Liver (tissue), 8 donors: ENCODE measurements at regions not wholly inside any gene's neighbourhood (a gene's known extent, or its start where the extent isn't known, plus 50 kb on each side); places are given as distances from the start of the nearest gene placed in this dataset.

Experiments used
- DNase-seq: peaks from one replicate; pipeline ENCODE4 v3.0.0-alpha.2; 2017; ENCODE audit warnings: low spot score
- H3K27ac ChIP-seq, 2 donors: one replicate each; pipeline ENCODE4 v1.7.0; 2013; ENCODE audit warnings: inconsistent platforms in 2 of 2, low read length in 2 of 2, control low read depth in 1 of 2, low read depth in 1 of 2, mild to moderate bottlenecking in 1 of 2
- H3K27me3 ChIP-seq, 4 donors: one replicate each; pipeline versions ENCODE4 v1.6.1 to v1.7.0; 2013; ENCODE audit warnings: low read length in 3 of 4, inconsistent platforms in 1 of 4, mild to moderate bottlenecking in 1 of 4, moderate library complexity in 1 of 4; ENCODE audit not compliant: control insufficient read depth in 4 of 4, insufficient read depth in 4 of 4
- H3K36me3 ChIP-seq, 4 donors: one replicate each; pipeline versions ENCODE4 v1.6.1 to v1.7.0; 2013; ENCODE audit warnings: low read length in 3 of 4, mild to moderate bottlenecking in 3 of 4, low read depth in 1 of 4, moderate library complexity in 1 of 4; ENCODE audit not compliant: control insufficient read depth in 4 of 4, insufficient read depth in 3 of 4
- H3K4me1 ChIP-seq, 4 donors: one replicate each; pipeline versions ENCODE4 v1.6.1 to v1.7.0; 2013; ENCODE audit warnings: low read length in 3 of 4, mild to moderate bottlenecking in 3 of 4, moderate library complexity in 1 of 4; ENCODE audit not compliant: control insufficient read depth in 4 of 4, insufficient read depth in 4 of 4
- H3K4me3 ChIP-seq, 3 donors: one replicate each; pipeline versions ENCODE4 v1.6.1 to v1.7.0; 2013; ENCODE audit warnings: low read length in 3 of 3, control low read depth in 1 of 3, low read depth in 1 of 3, mild to moderate bottlenecking in 1 of 3
- H3K9ac ChIP-seq, 2 donors: one replicate each; pipeline ENCODE4 v1.7.0; 2013; ENCODE audit warnings: low read length in 2 of 2, mild to moderate bottlenecking in 2 of 2, moderate library complexity in 2 of 2, control low read depth in 1 of 2, low read depth in 1 of 2
- H3K9me3 ChIP-seq, 4 donors: one replicate each; pipeline versions ENCODE4 v1.6.1 to v1.7.0; 2013; ENCODE audit warnings: low read length in 3 of 4; ENCODE audit not compliant: control insufficient read depth in 4 of 4
- ATF3 ChIP-seq: IDR thresholded peaks from 2 replicates; pipeline ENCODE4 v1.6.1; 2016; ENCODE audit warnings: antibody characterized with exemption
- CTCF ChIP-seq: fragments of 150-350 bp; IDR thresholded peaks from 2 replicates; pipeline ENCODE4 v1.5.1; 2017; ENCODE audit warnings: improper control_type of control experiment, low read depth, low read length; ENCODE audit not compliant: missing input control
- FOXA2 ChIP-seq: IDR thresholded peaks from 2 replicates; pipeline ENCODE4 v1.6.1; 2016; ENCODE audit warnings: antibody characterized with exemption
- GABPA ChIP-seq, 2 donors: IDR thresholded peaks in 1 of 2; conservative IDR thresholded peaks in 1 of 2; 2 replicates each; pipeline ENCODE4 v1.6.1; 2016; ENCODE audit warnings: antibody characterized with exemption in 2 of 2, mild to moderate bottlenecking in 1 of 2, moderate library complexity in 1 of 2
- HNF4A ChIP-seq, 2 donors: conservative IDR thresholded peaks; 2 replicates each; pipeline ENCODE4 v1.6.1; 2016; ENCODE audit warnings: antibody characterized with exemption in 2 of 2, mild to moderate bottlenecking in 2 of 2
- HNF4G ChIP-seq: IDR thresholded peaks from 2 replicates; pipeline ENCODE4 v1.6.1; 2016; ENCODE audit warnings: antibody characterized with exemption
- JUND ChIP-seq, 2 donors: IDR thresholded peaks; 2 replicates each; pipeline ENCODE4 v1.6.1; 2016; ENCODE audit warnings: antibody characterized with exemption in 2 of 2
- MAX ChIP-seq: IDR thresholded peaks from 2 replicates; pipeline ENCODE4 v1.6.1; 2016; ENCODE audit warnings: antibody characterized with exemption
- NR2F2 ChIP-seq: IDR thresholded peaks from 2 replicates; pipeline ENCODE4 v1.6.1; 2016; ENCODE audit warnings: antibody characterized with exemption
- RAD21 ChIP-seq, 2 donors: IDR thresholded peaks; 2 replicates each; pipeline ENCODE4 v1.6.1; 2016; ENCODE audit warnings: antibody characterized with exemption in 2 of 2, mild to moderate bottlenecking in 2 of 2
- REST ChIP-seq: IDR thresholded peaks from 2 replicates; pipeline ENCODE4 v1.6.1; 2016; ENCODE audit warnings: antibody characterized with exemption, mild to moderate bottlenecking
- RXRA ChIP-seq, 2 donors: IDR thresholded peaks; 2 replicates each; pipeline ENCODE4 v1.6.1; 2017 to 2018; ENCODE audit warnings: antibody characterized with exemption in 2 of 2, mild to moderate bottlenecking in 1 of 2
- SP1 ChIP-seq: IDR thresholded peaks from 2 replicates; pipeline ENCODE4 v1.6.1; 2018; ENCODE audit warnings: antibody characterized with exemption, mild to moderate bottlenecking
- TAF1 ChIP-seq: conservative IDR thresholded peaks from 2 replicates; pipeline ENCODE4 v1.6.1; 2016; ENCODE audit warnings: antibody characterized with exemption, mild to moderate bottlenecking
- YY1 ChIP-seq: IDR thresholded peaks from 2 replicates; pipeline ENCODE4 v1.6.1; 2016; ENCODE audit warnings: antibody characterized with exemption, mild to moderate bottlenecking
- ZBTB33 ChIP-seq: IDR thresholded peaks from 2 replicates; pipeline ENCODE4 v1.6.1; 2016; ENCODE audit warnings: antibody characterized with exemption
- WGBS: extraction: QIAGEN DNeasy Blood & Tissue Kit; methylation state at CpG from one replicate; pipeline ENCODE4 v1.1.7; 2013; 5-methylcytosine and 5-hydroxymethylcytosine counted together
- donor health status: healthy.
- donor health status: healthy.
- donor health status: healthy.
- donor health status: healthy.
- donor health status: healthy.

GRCh38 chr12:97216848-97217247 lies 245.8 kb upstream of the RMST start (continued):
- TF ChIP-seq ZBTB33 (no peak), RXRA (IDR thresholded peaks at IDR 0.05) (no peak), GABPA (IDR thresholded peaks at IDR 0.05 in 1 of 2, conservative IDR thresholded peaks at IDR 0.05 in 1 of 2) (no peak), ATF3 (no peak), TAF1 (no peak)

- Histone ChIP-seq H3K9me3 (no peaks in the 10 kb centered on the region), H3K27ac (no peak overlapping the region), H3K36me3 (no peaks in the 10 kb centered on the region), H3K9ac (no peak overlapping the region), H3K4me1 (no peaks in the 10 kb centered on the region), H3K27me3 (peaks cover 0 to 2% (median 0%) of the 10 kb centered on the region in 4 donors), H3K4me3 (no peak overlapping the region)
- no peak for DNase-seq
- 72% methylated on average over 1 of the region's 1 CpG for WGBS
- TF ChIP-seq JUND (IDR thresholded peaks at IDR 0.05) (no peak), RXRA (IDR thresholded peaks at IDR 0.05) (no peak), REST (no peak), HNF4G (no peak), HNF4A (conservative IDR thresholded peaks at IDR 0.05) (no peak), YY1 (no peak)
These were observed 240.2 kb upstream of the RMST start for GRCh38 chr12:97222391-97222790.

GRCh38 chr12:97223419-97223818 lies 239.2 kb upstream of the RMST start:
- Histone ChIP-seq H3K4me1 (no peaks in the 10 kb centered on the region), H3K27ac (no peak overlapping the region), H3K4me3 (no peak overlapping the region), H3K27me3 (peaks cover 0 to 2% (median 0%) of the 10 kb centered on the region in 4 donors), H3K9me3 (no peaks in the 10 kb centered on the region), H3K9ac (no peak overlapping the region), H3K36me3 (no peaks in the 10 kb centered on the region)
- WGBS: 70% methylated on average over 1 of the region's 1 CpG
- TF ChIP-seq CTCF (no peak), GABPA (IDR thresholded peaks at IDR 0.05 in 1 of 2, conservative IDR thresholded peaks at IDR 0.05 in 1 of 2) (no peak), HNF4G (no peak), FOXA2 (no peak), SP1 (no peak), NR2F2 (no peak), TAF1 (no peak), RXRA (IDR thresholded peaks at IDR 0.05) (no peak), ATF3 (no peak), RAD21 (IDR thresholded peaks at IDR 0.05) (no peak), ZBTB33 (no peak), REST (no peak), MAX (no peak), YY1 (no peak)
- DNase-seq: no peak
